PC-9 (cell line): ENCODE measurements at regions not wholly inside any gene's neighbourhood (a gene's known extent, or its start where the extent isn't known, plus 50 kb on each side); places are given as distances from the start of the nearest gene placed in this dataset.

Source experiments
- BruUV-seq: library from RNA; stranded (reverse); fragments of 400-500 nt; replicated peaks from 2 replicates; lab custom pipeline; 2021; lab: Mats Ljungman, UMichigan
- CTCF ChIA-PET: fragments of 300-600 bp; sonication (Branson Sonifier 250); formaldehyde crosslinking; loops from one replicate; lab custom pipeline; 2022; ENCODE audit warnings: antibody characterized with exemption; lab: Charles Lee
- POLR2A ChIA-PET: fragments of 300-600 bp; sonication (Branson Sonifier 250); formaldehyde crosslinking; loops from one replicate; lab custom pipeline; 2022; ENCODE audit warnings: antibody characterized with exemption; ENCODE audit not compliant: unreplicated experiment; lab: Charles Lee
- DNase-seq, 2 experiments: peaks; one replicate each; pipeline versions ENCODE4 v3.0.0 to v3.0.0-alpha.2; 2015 to 2022; ENCODE audit warnings: mixed read lengths in 1 of 2
- H2AFZ ChIP-seq: fragments of 200-600 bp; sonication (generic); 2 replicates; pipeline ENCODE4 v1.8.1; 2017; ENCODE audit warnings: antibody characterized with exemption
- H3F3A ChIP-seq: fragments of 200-600 bp; sonication (generic); 2 replicates; pipeline ENCODE4 v1.8.1; 2017; ENCODE audit warnings: antibody characterized with exemption, mild to moderate bottlenecking, low read depth; ENCODE audit not compliant: insufficient read depth
- H3K27ac ChIP-seq: fragments of 200-600 bp; sonication (generic); 2 replicates; pipeline ENCODE4 v1.6.1; 2016; ENCODE audit warnings: mixed run types
- H3K27me3 ChIP-seq: fragments of 200-600 bp; sonication (generic); 2 replicates; pipeline ENCODE4 v1.6.1; 2016; ENCODE audit warnings: low read depth, mixed run types; ENCODE audit not compliant: insufficient read depth
- H3K36me3 ChIP-seq: fragments of 200-600 bp; sonication (generic); 2 replicates; pipeline ENCODE4 v1.6.1; 2016; ENCODE audit warnings: low read depth, mixed run types
- H3K4me1 ChIP-seq: fragments of 200-600 bp; sonication (generic); replicated peaks from 2 replicates; pipeline ENCODE4 v1.6.1; 2016; ENCODE audit warnings: mixed run types; ENCODE audit not compliant: insufficient read depth
- H3K4me2 ChIP-seq: fragments of 200-600 bp; sonication (generic); 2 replicates; pipeline ENCODE4 v1.6.1; 2017; ENCODE audit warnings: mixed run types
- H3K4me3 ChIP-seq: fragments of 200-600 bp; sonication (generic); 2 replicates; pipeline ENCODE4 v1.6.1; 2016; ENCODE audit warnings: mixed run types
- H3K79me2 ChIP-seq: fragments of 200-600 bp; sonication (generic); 2 replicates; pipeline ENCODE4 v1.6.1; 2017; ENCODE audit warnings: low read depth, mixed run types
- H3K9me2 ChIP-seq: fragments of 200-600 bp; sonication (generic); 2 replicates; pipeline ENCODE4 v1.8.1; 2017; ENCODE audit warnings: mild to moderate bottlenecking; ENCODE audit not compliant: insufficient read depth
- H3K9me3 ChIP-seq: fragments of 200-600 bp; sonication (generic); 2 replicates; pipeline ENCODE4 v1.8.1; 2016; ENCODE audit warnings: low read depth; ENCODE audit not compliant: insufficient read depth
- H4K20me1 ChIP-seq: fragments of 200-600 bp; sonication (generic); 2 replicates; pipeline ENCODE4 v1.8.1; 2017; ENCODE audit not compliant: insufficient read depth
- EZH2 ChIP-seq: fragments of 200-600 bp; sonication (generic); IDR thresholded peaks from 2 replicates; pipeline ENCODE4 v1.8.0; 2017; ENCODE audit warnings: antibody characterized with exemption, low read depth
- intact Hi-C: fragments of 100-400 bp; cut with micrococcal nuclease; formaldehyde crosslinking; loops from one replicate; pipeline ENCODE4 v1.10.0; 2022; ENCODE audit not compliant: unreplicated experiment
- TF ChIP-seq, protein P1 (sequence below): fragments of 200-600 bp; sonication (generic); conservative IDR thresholded peaks from 2 replicates; pipeline ENCODE4 v1.6.1; 2017; ENCODE audit warnings: mixed run types, antibody characterized with exemption, mild to moderate bottlenecking, moderate library complexity

- Histone ChIP-seq H3K36me3 (no peaks in the 10 kb centered on the region), H3F3A (no peaks in the 10 kb centered on the region), H2AFZ (no peak overlapping the region), H3K9me3 (no peaks in the 10 kb centered on the region), H4K20me1 (no peaks in the 10 kb centered on the region), H3K79me2 (no peaks in the 10 kb centered on the region), H3K27ac (no peak overlapping the region), H3K4me1 (no peaks in the 10 kb centered on the region), H3K4me3 (no peak overlapping the region), H3K27me3 (peaks cover 27% of the 10 kb centered on the region), H3K9me2 (no peaks in the 10 kb centered on the region), H3K4me2 (no peak overlapping the region)
- intact Hi-C loops = no loop called here
- DNase-seq = no peak
- BruUV-seq = no TSS peak
- CTCF ChIA-PET = no interaction called here
- TF ChIP-seq EZH2 = no peak
- TF ChIP-seq, protein P1, sequence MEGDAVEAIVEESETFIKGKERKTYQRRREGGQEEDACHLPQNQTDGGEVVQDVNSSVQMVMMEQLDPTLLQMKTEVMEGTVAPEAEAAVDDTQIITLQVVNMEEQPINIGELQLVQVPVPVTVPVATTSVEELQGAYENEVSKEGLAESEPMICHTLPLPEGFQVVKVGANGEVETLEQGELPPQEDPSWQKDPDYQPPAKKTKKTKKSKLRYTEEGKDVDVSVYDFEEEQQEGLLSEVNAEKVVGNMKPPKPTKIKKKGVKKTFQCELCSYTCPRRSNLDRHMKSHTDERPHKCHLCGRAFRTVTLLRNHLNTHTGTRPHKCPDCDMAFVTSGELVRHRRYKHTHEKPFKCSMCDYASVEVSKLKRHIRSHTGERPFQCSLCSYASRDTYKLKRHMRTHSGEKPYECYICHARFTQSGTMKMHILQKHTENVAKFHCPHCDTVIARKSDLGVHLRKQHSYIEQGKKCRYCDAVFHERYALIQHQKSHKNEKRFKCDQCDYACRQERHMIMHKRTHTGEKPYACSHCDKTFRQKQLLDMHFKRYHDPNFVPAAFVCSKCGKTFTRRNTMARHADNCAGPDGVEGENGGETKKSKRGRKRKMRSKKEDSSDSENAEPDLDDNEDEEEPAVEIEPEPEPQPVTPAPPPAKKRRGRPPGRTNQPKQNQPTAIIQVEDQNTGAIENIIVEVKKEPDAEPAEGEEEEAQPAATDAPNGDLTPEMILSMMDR = no peak
- POLR2A ChIA-PET = interaction anchor here (0.7 kb wide), 1 partner anchor 1108 kb away, joined by 4 read pairs; no protein-coding TSS in a partner anchor
Observed at GRCh38 chr12:115833704-115834103, 443.8 kb downstream of the MED13L start.

GRCh38 chr12:115830633-115831032 is 446.9 kb downstream of the MED13L start:
- Histone ChIP-seq H3K79me2 (no peaks in the 10 kb centered on the region), H3F3A (no peaks in the 10 kb centered on the region), H2AFZ (no peak overlapping the region), H3K4me2 (no peak overlapping the region), H3K4me1 (no peaks in the 10 kb centered on the region), H3K36me3 (no peaks in the 10 kb centered on the region), H3K4me3 (no peak overlapping the region), H4K20me1 (no peaks in the 10 kb centered on the region), H3K9me3 (no peaks in the 10 kb centered on the region), H3K27me3 (peaks cover 27% of the 10 kb centered on the region; the same call in 1 of the 2 replicates), H3K27ac (no peak overlapping the region), H3K9me2 (no peaks in the 10 kb centered on the region)
- CTCF ChIA-PET = no interaction called here
- POLR2A ChIA-PET = no interaction called here
- no peak for DNase-seq
- no TSS peak for BruUV-seq
- TF ChIP-seq, protein P1 = no peak
- TF ChIP-seq EZH2 = no peak
- intact Hi-C loops = no loop called here

DNA sequence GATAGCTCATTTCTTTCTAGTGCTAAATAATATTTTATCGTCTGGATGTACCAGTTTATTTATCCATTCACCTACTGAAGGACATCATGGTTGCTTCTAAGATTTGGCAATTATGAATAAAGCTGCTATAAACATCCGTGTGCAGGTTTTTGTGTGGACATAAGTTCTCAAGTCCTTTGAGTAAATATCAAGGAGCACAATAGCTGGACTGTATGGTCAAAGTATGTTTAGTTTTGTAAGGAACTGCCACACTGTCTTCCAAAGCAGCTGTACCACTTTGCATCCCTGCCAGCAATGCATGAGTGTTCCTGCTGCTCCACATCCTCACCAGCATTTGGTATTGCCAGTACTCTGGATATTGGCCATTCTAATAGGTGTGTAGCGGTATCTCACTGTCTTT is 447.4 kb downstream of the MED13L start:
- no TSS peak for BruUV-seq
- H3K36me3 ChIP-seq = no peaks in the 10 kb centered on the region
- H3K9me3 ChIP-seq = no peaks in the 10 kb centered on the region
- H3F3A ChIP-seq = no peaks in the 10 kb centered on the region
- no peak overlapping the region for H2AFZ ChIP-seq
- H3K27me3 ChIP-seq = peaks cover 27% of the 10 kb centered on the region; the same call in 1 of the 2 replicates
- H3K27ac ChIP-seq = no peak overlapping the region
- no peaks in the 10 kb centered on the region for H3K79me2 ChIP-seq
- no peak overlapping the region for H3K4me3 ChIP-seq
- ChIA-PET CTCF (no interaction called here), POLR2A (no interaction called here)
- H3K4me2 ChIP-seq = no peak overlapping the region
- H3K9me2 ChIP-seq = no peaks in the 10 kb centered on the region
- no peaks in the 10 kb centered on the region for H3K4me1 ChIP-seq
- TF ChIP-seq, protein P1 = no peak
- no peak for TF ChIP-seq EZH2
- intact Hi-C loops = no loop called here
- no peak for DNase-seq
- H4K20me1 ChIP-seq = no peaks in the 10 kb centered on the region
